HCT116 (cell line): ENCODE measurements at regions not wholly inside any gene's neighbourhood (a gene's known extent, or its start where the extent isn't known, plus 50 kb on each side); places are given as distances from the start of the nearest gene placed in this dataset.
A peak's percentile ranks its signal among the peaks of the same experiment; 100 is the strongest.

Source experiments
- ATAC-seq: fragments of 200-7000 bp; cut with Tn5 transposase; 2 replicates; pipeline ENCODE4 v1.9.1; 2020; ENCODE audit warnings: mild to moderate bottlenecking, moderate library complexity
- BruUV-seq: library from RNA; stranded (reverse); fragments of 400-500 nt; replicated peaks from 2 replicates; lab custom pipeline; 2021; lab: Mats Ljungman, UMichigan
- CTCF ChIA-PET: fragments of 300-600 bp; sonication (Branson Sonifier 250); formaldehyde crosslinking; loops from one replicate; lab custom pipeline; 2021; ENCODE audit warnings: antibody characterized with exemption; lab: Charles Lee
- POLR2A ChIA-PET: fragments of 300-600, 350-600 bp; sonication (Branson Sonifier 250); formaldehyde crosslinking; loops from one replicate; lab custom pipeline; 2021; ENCODE audit warnings: antibody characterized with exemption; lab: Charles Lee
- RAD21 ChIA-PET, 2 experiments: fragments of 300-600 bp; sonication (Branson Sonifier 250); formaldehyde crosslinking; loops; one replicate each; lab custom pipeline; 2023; ENCODE audit warnings: low total read pairs in 2 of 2; ENCODE audit not compliant: uncharacterized antibody in 2 of 2, unreplicated experiment in 2 of 2, low non-redundant PET in 1 of 2; lab: Charles Lee
- DNase-seq: peaks from one replicate; pipeline ENCODE4 v3.0.0-alpha.2; 2010; ENCODE audit warnings: low read depth, low spot score
- H2AFZ ChIP-seq: fragments of 200-600 bp; shearing (Covaris generic), sonication (generic); 2 replicates; pipeline ENCODE4 v1.6.1; 2017; ENCODE audit warnings: low read depth, mixed run types, mixed read lengths, antibody characterized with exemption, low read length; ENCODE audit not compliant: poor library complexity, severe bottlenecking
- H3K27ac ChIP-seq: 2 replicates; pipeline ENCODE4 v1.5.1; 2012; ENCODE audit warnings: low read depth, low read length
- H3K27me3 ChIP-seq: fragments of 200-600 bp; sonication (generic); 2 replicates; pipeline ENCODE4 v1.6.1; 2016; ENCODE audit warnings: mixed run types, low read length, mixed read lengths; ENCODE audit not compliant: insufficient read depth
- H3K36me3 ChIP-seq, 2 experiments: fragments of 200-500 bp in 1 of 2; fragments of 200-600 bp in 1 of 2; sonication (Bioruptor generic) in 1 of 2; sonication (generic) in 1 of 2; 2 replicates each; pipeline versions ENCODE4 v1.5.1 to v1.6.1; 2014 to 2016; ENCODE audit warnings: low read length in 2 of 2, inconsistent platforms in 1 of 2, mixed read lengths in 1 of 2, mixed run types in 1 of 2; ENCODE audit not compliant: insufficient read depth in 2 of 2, control insufficient read depth in 1 of 2
- H3K4me1 ChIP-seq, 2 experiments: fragments of 200-600 bp in 1 of 2; sonication (generic) in 1 of 2; 2 replicates each; pipeline versions ENCODE4 v1.5.1 to v1.6.1; 2012 to 2017; ENCODE audit warnings: low read length in 2 of 2, inconsistent platforms in 1 of 2, mild to moderate bottlenecking in 1 of 2, mixed read lengths in 1 of 2, mixed run types in 1 of 2, moderate library complexity in 1 of 2; ENCODE audit not compliant: insufficient read depth in 2 of 2, control insufficient read depth in 1 of 2
- H3K4me2 ChIP-seq: fragments of 200-600 bp; sonication (generic); 2 replicates; pipeline ENCODE4 v1.6.1; 2017; ENCODE audit warnings: mixed run types, low read length, mixed read lengths
- H3K4me3 ChIP-seq, 2 experiments: fragments of 200-600 bp in 1 of 2; sonication (generic) in 1 of 2; replicated peaks in 1 of 2; 2 replicates each; pipeline ENCODE4 v1.5.1; 2011 to 2016; ENCODE audit warnings: low read length in 2 of 2, control low read depth in 1 of 2, low read depth in 1 of 2, mild to moderate bottlenecking in 1 of 2, mixed read lengths in 1 of 2, mixed run types in 1 of 2
- H3K79me2 ChIP-seq: fragments of 200-600 bp; sonication (generic); 2 replicates; pipeline ENCODE4 v1.6.1; 2017; ENCODE audit warnings: mild to moderate bottlenecking, mixed run types, low read length, moderate library complexity, mixed read lengths; ENCODE audit not compliant: insufficient read depth
- H3K9ac ChIP-seq: fragments of 200-600 bp; sonication (generic); 2 replicates; pipeline ENCODE4 v1.6.1; 2016; ENCODE audit warnings: low read length, mixed read lengths
- H3K9me2 ChIP-seq: fragments of 200-600 bp; sonication (generic), shearing (Covaris generic); 2 replicates; pipeline ENCODE4 v1.6.1; 2017; ENCODE audit warnings: mixed run types, mild to moderate bottlenecking, moderate library complexity; ENCODE audit not compliant: insufficient read depth
- H3K9me3 ChIP-seq, 2 experiments: fragments of 200-500 bp in 1 of 2; fragments of 200-600 bp in 1 of 2; sonication (Bioruptor generic) in 1 of 2; sonication (generic) in 1 of 2; 2 replicates each; pipeline ENCODE4 v1.6.1; 2014 to 2017; ENCODE audit warnings: low read length in 2 of 2, mixed read lengths in 2 of 2, inconsistent platforms in 1 of 2, low read depth in 1 of 2, mild to moderate bottlenecking in 1 of 2, mixed run types in 1 of 2, moderate library complexity in 1 of 2; ENCODE audit not compliant: control insufficient read depth in 1 of 2, insufficient read depth in 1 of 2
- H4K20me1 ChIP-seq: fragments of 200-600 bp; sonication (generic), shearing (Covaris generic); 2 replicates; pipeline ENCODE4 v1.6.1; 2017; ENCODE audit warnings: mixed run types, mild to moderate bottlenecking, moderate library complexity; ENCODE audit not compliant: insufficient read depth
- CBX3 ChIP-seq: IDR thresholded peaks from 2 replicates; pipeline ENCODE4 v1.6.1; 2012; ENCODE audit warnings: low read depth
- EGR1 ChIP-seq: IDR thresholded peaks from 2 replicates; pipeline ENCODE4 v1.6.1; 2012; ENCODE audit warnings: low read depth
- EZH2 ChIP-seq: fragments of 200-600 bp; sonication (generic); IDR thresholded peaks from 2 replicates; pipeline ENCODE4 v1.6.1; 2017; ENCODE audit warnings: antibody characterized with exemption, mixed run types
- POLR2A ChIP-seq: IDR thresholded peaks from 2 replicates; pipeline ENCODE4 v1.7.0; 2011; ENCODE audit warnings: borderline replicate concordance; ENCODE audit not compliant: insufficient read depth, insufficient read length; ENCODE audit errors: extremely low read depth
- POLR2AphosphoS5 ChIP-seq: IDR thresholded peaks from 2 replicates; pipeline ENCODE4 v1.6.1; 2011; ENCODE audit warnings: mild to moderate bottlenecking, low read depth, low read length, moderate library complexity
- RAD21 ChIP-seq: IDR thresholded peaks from 2 replicates; pipeline ENCODE4 v1.6.1; 2012; ENCODE audit warnings: low read depth, mild to moderate bottlenecking
- SIN3A ChIP-seq: IDR thresholded peaks from 2 replicates; pipeline ENCODE4 v1.6.1; 2012; ENCODE audit warnings: low read depth
- intact Hi-C: fragments of 100-400 bp; cut with micrococcal nuclease; formaldehyde crosslinking; loops from 2 replicates; pipeline ENCODE4 v1.10.0; 2022
- TF ChIP-seq, protein P1 (sequence below), 3 experiments: fragments of 200-600 bp in 1 of 3; sonication (generic) in 1 of 3; IDR thresholded peaks in 2 of 3; conservative IDR thresholded peaks in 1 of 3; 2 replicates each; pipeline ENCODE4 v1.5.1; 2012 to 2017; ENCODE audit warnings: low read depth in 2 of 3, low read length in 2 of 3, antibody characterized with exemption in 1 of 3, borderline replicate concordance in 1 of 3, control low read depth in 1 of 3, mild to moderate bottlenecking in 1 of 3, mixed read lengths in 1 of 3, mixed run types in 1 of 3, moderate library complexity in 1 of 3; ENCODE audit not compliant: insufficient read depth in 1 of 3

DNA sequence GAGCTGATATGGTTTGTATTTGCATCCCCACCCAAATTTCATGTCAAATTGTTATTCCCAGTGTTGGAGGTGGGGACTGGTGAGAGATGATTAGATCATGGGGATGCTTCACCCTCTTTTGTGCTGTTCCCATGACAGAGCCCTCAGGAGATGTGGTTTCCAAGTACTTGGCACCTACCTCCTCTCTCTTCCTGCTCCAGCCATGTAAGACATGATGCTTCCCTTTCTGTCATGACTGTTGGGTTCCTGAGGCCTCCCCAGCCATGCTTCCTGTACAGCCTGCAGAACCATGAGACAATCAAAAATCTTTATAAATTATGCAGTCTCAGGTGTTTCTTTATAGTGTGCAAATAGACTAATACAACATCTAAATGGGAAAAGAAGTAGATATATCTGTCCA lies 754.5 kb downstream of the TMEM121 start:
- Histone ChIP-seq H3K79me2 (no peaks in the 10 kb centered on the region), H3K27me3 (no peaks in the 10 kb centered on the region), H3K36me3 (no peaks in the 10 kb centered on the region), H3K27ac (no peak overlapping the region), H3K9me2 (no peaks in the 10 kb centered on the region), H3K4me1 (no peaks in the 10 kb centered on the region), H2AFZ (no peak overlapping the region), H3K4me2 (no peak overlapping the region), H3K9me3 (peaks cover 2 to 3% of the 10 kb centered on the region in 2 experiments; a peak in 2 of 4 replicates), H4K20me1 (no peaks in the 10 kb centered on the region), H3K4me3 (no peak overlapping the region), H3K9ac (no peak overlapping the region)
- TF ChIP-seq RAD21 = no peak
- TF ChIP-seq POLR2AphosphoS5 = no peak
- TF ChIP-seq CBX3 = no peak
- TF ChIP-seq SIN3A = no peak
- ChIA-PET POLR2A (no interaction called here), CTCF (no interaction called here), RAD21 (no interaction called here)
- ATAC-seq (no peak), DNase-seq (no peak)
- intact Hi-C loops = no loop called here
- BruUV-seq = no TSS peak

DNA sequence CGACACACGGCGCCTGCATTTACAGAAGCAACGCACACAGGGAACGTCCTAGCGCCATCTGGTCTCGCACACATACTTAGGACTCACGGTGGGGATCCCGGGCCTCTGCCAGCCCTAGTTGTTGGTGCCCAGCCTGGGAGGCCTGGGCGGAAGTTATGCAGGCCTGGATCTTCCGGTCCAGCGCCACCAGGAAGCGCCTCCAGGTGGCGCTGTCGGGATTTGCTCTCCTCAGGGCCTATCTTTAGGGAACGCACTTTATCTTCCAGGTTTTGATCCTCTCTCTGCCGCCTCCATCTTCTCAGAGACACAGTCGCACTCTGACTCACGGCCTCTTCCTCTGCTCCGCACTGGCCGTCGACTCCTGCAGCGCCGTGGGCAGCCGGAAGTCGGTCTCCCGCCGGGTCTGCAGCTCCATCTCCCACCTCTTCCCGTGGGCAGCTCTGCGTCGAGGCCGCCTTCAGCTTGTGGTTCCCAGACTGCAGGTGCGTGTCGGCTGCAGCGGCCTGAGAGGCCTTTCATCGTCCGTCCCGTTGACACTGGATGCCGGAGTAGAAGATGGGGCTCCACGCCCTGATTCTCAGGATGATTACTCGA lies 760.4 kb downstream of the TMEM121 start:
- Histone ChIP-seq H3K9me3 (peaks cover 3 to 5% of the 10 kb centered on the region in 2 experiments; a peak in 2 of 4 replicates), H4K20me1 (no peaks in the 10 kb centered on the region; the same call in 1 of the 2 replicates), H3K9ac (no peak overlapping the region), H3K36me3 (no peaks in the 10 kb centered on the region), H2AFZ (no peak overlapping the region), H3K9me2 (no peaks in the 10 kb centered on the region), H3K27ac (no peak overlapping the region), H3K4me1 (no peaks in the 10 kb centered on the region), H3K79me2 (no peaks in the 10 kb centered on the region), H3K4me2 (no peak overlapping the region), H3K27me3 (no peaks in the 10 kb centered on the region), H3K4me3 (no peak overlapping the region)
- DNase-seq (no peak), ATAC-seq (no peak)
- ChIA-PET POLR2A (no interaction called here), CTCF (no interaction called here), RAD21 (no interaction called here)
- TF ChIP-seq EGR1 (no peak), EZH2 (no peak), POLR2A (no peak)
- TF ChIP-seq, protein P1, sequence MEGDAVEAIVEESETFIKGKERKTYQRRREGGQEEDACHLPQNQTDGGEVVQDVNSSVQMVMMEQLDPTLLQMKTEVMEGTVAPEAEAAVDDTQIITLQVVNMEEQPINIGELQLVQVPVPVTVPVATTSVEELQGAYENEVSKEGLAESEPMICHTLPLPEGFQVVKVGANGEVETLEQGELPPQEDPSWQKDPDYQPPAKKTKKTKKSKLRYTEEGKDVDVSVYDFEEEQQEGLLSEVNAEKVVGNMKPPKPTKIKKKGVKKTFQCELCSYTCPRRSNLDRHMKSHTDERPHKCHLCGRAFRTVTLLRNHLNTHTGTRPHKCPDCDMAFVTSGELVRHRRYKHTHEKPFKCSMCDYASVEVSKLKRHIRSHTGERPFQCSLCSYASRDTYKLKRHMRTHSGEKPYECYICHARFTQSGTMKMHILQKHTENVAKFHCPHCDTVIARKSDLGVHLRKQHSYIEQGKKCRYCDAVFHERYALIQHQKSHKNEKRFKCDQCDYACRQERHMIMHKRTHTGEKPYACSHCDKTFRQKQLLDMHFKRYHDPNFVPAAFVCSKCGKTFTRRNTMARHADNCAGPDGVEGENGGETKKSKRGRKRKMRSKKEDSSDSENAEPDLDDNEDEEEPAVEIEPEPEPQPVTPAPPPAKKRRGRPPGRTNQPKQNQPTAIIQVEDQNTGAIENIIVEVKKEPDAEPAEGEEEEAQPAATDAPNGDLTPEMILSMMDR (IDR thresholded peaks at IDR 0.05 in 2 of 3, conservative IDR thresholded peaks at IDR 0.05 in 1 of 3; ENCODE audit: borderline replicate concordance in 1 of 3, insufficient read depth in 1 of 3, low read depth in 2 of 3, low read length in 2 of 3) = peak in 2 of 3 experiments; percentile 23 to 30; a peak in 2 of 6 replicates
- no TSS peak for BruUV-seq
- intact Hi-C loops = no loop called here
